Pons (tissue), 1 donor: ENCODE measurements at regions not wholly inside any gene's neighbourhood (a gene's known extent, or its start where the extent isn't known, plus 50 kb on each side); places are given as distances from the start of the nearest gene placed in this dataset.

Experiments used
- DNase-seq: peaks from one replicate; pipeline ENCODE4 v3.0.0-alpha.2; 2016; ENCODE audit warnings: low spot score

- no peak for DNase-seq
Measured at GRCh38 chr13:74000876-74001275, 133.3 kb downstream of the KLF12 start.

DNA sequence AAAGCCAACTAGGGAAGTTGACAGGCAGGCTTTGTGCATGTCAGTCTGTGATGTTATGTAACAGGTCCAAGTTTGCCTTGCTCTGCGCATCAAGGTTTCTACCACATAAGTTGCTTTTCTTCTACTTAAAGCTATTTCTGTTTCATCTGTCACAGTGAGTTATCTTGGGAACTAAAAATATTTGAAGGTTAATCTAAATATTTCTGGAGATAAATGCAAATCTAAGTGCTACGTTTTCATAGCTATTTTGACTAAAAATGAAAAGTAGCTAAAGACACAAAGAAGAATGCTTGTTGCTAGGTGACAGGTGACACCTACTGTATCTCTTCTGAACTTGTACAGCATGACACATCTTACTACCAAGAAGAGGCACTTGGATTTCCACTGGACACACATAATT lies 135.6 kb downstream of the KLF12 start:
- no peak for DNase-seq

- DNase-seq, result no peak
Measured at GRCh38 chr13:73997964-73998363, 136.2 kb downstream of the KLF12 start.

- DNase-seq, result no peak
Measured at GRCh38 chr13:73996569-73996968, 137.6 kb downstream of the KLF12 start.

GRCh38 chr13:73995736-73996135 lies 138.5 kb downstream of the KLF12 start:
- DNase-seq, result no peak

GRCh38 chr13:73993661-73994060 lies 140.5 kb downstream of the KLF12 start:
- DNase-seq, result no peak

- no peak for DNase-seq
Measured at GRCh38 chr13:73991884-73992283, 142.3 kb downstream of the KLF12 start.

- DNase-seq, result no peak
Measured at GRCh38 chr13:73991384-73991783, 142.8 kb downstream of the KLF12 start.

DNA sequence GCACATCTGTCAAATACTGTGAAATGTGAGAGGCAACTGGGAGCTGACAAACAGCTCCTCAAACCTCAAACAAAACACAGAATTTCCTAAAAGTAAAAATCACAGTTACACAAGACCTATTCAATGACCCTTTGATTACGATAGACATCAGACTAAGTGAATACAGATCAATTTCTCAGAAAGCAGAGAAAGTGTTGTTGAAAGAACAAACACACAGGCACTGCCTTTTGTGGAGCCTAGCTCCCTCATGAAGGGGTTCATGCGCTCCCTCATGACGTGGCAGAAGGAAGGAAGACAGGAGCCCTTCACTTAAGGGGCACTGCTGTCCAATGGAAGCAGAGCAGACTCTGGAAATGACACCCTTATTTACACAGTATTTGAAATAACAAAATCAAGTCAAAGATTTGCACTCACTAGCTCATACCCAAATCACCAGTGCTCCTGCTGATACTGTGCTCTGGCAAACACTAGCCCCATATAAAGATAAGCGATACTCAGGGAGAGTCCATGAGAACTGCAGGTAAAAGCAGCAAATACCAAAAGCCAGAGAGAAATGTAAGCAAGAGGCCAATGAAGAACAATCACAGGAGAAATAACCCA lies 144.9 kb downstream of the KLF12 start:
- DNase-seq, result no peak

DNA sequence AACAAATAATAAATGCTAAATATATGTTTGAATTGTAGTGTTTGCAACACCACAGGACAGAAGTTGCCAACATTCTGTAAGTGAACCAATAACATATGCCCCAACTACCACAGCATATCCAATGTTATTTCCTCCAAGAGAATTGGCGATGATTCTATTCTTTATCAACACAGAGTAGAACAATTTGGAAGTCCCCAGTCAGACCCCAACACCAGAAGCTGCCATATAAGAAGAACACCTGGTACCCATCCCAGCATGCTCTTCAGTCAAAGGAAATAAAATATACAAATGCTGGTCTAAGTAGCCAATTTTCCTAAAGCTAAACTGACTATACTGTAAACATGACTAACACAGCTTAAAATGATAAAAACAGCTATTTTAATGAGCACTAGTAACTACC lies 145.7 kb downstream of the KLF12 start:
- DNase-seq, result no peak

- DNase-seq, result no peak
Measured at GRCh38 chr13:73987618-73988017, 146.6 kb downstream of the KLF12 start.

- DNase-seq, result no peak
Measured at GRCh38 chr13:73985783-73986182, 148.4 kb downstream of the KLF12 start.

- DNase-seq, result no peak
Measured at GRCh38 chr13:73984949-73985691, 149.1 kb downstream of the KLF12 start.

- DNase-seq, result no peak
Measured at GRCh38 chr13:73984201-73984600, 150.0 kb downstream of the KLF12 start.

DNA sequence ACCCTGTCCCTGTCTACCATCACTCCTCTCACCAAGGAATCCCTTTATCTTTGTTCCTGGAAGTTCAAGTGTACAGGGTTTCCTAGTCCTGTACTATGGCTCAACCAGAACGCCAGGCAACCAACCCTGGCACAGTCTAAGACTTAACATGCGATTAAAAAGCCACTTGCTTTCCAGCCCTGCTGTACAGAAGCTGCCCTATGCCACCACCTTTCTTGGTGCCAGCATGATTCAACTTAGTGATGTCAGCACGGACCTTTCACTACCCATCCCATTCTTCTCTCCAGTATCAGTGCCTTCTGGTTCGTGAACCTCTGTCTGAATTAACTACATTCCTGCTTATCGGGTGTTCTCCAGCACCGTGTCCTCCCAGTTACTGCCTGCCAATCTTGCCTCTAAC lies 151.1 kb downstream of the KLF12 start:
- no peak for DNase-seq

GRCh38 chr13:73981595-73981994 lies 152.6 kb downstream of the KLF12 start:
- DNase-seq, result no peak

GRCh38 chr13:73975767-73976166 lies 158.4 kb downstream of the KLF12 start:
- no peak for DNase-seq

DNA sequence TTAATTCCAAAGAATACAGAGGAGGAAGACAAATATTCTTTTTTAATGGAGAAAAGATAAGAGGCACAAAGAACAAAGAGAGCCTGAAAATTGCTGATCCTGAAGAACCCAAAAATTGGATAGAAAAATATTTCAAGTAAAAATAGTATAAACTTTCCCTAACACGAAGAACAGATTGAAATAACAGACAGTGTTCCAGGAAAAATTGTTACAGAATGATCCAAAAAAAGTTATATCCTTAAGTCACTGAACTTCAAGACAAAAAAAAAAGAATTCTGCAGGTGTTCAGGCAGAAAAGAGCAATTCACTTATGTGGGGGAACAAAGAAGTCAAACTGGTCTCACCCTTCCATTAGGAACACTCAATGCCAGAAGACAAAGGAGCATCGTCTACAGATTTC lies 160.2 kb downstream of the KLF12 start:
- no peak for DNase-seq

DNA sequence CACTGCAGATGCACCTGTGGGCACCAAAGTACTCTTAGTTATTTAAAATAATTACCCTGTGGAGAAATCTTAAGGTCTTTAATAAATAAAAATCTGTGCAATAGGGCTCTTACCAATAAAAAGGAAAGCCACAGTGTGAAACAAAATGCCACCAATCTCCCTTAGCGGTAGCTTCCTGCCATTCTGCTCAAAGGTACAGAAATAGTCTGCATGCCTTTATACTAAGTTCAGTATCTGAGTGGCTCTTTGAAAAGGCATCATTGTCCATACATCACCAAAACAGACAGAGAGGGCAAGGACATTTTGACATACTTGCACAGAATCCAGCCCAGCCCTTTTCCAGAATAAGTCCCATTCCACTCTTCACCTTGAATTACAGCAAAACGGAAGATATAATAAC lies 161.0 kb downstream of the KLF12 start:
- DNase-seq, result no peak

- no peak for DNase-seq
Measured at GRCh38 chr13:73972545-73972944, 161.7 kb downstream of the KLF12 start.

DNA sequence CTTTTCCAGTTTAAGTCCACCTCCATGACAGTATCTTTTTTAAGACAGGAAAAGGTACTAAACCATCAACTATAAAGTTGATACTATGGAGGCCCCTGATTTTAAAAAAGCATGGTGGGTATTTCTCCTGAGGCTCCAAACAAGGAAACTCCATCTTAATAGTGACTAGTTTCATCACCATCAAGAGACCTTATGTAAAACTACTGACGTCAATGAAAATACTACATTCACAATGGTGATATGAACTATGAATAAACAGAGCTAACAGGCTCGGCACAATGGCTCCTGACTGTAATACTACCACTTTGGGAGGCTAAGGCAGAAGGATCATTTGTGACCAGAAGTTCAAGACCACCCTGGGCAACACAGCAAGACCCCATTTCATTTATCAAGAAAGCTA lies 162.7 kb downstream of the KLF12 start:
- no peak for DNase-seq

- no peak for DNase-seq
Measured at GRCh38 chr13:73970421-73971055, 163.7 kb downstream of the KLF12 start.

GRCh38 chr13:73967397-73968165 lies 166.6 kb downstream of the KLF12 start:
- no peak for DNase-seq
